Smooth muscle cell (in vitro differentiated cells): ENCODE measurements at regions not wholly inside any gene's neighbourhood (a gene's known extent, or its start where the extent isn't known, plus 50 kb on each side); places are given as distances from the start of the nearest gene placed in this dataset.
A peak's percentile ranks its signal among the peaks of the same experiment; 100 is the strongest.

ENCODE experiments used
- DNase-seq: peaks from one replicate; lab custom pipeline; 2025; ENCODE audit not compliant: unreplicated experiment; lab: John Stamatoyannopoulos, UW
- H2AFZ ChIP-seq: fragments of 200-600 bp; sonication (generic); 2 replicates; pipeline ENCODE4 v1.6.0; 2016; ENCODE audit warnings: antibody characterized with exemption, low read depth, mild to moderate bottlenecking
- H3F3A ChIP-seq: fragments of 200-600 bp; sonication (generic); 2 replicates; pipeline ENCODE4 v1.6.0; 2017; ENCODE audit warnings: antibody characterized with exemption, low read depth
- H3K27ac ChIP-seq: fragments of 200-600 bp; sonication (generic); 2 replicates; pipeline ENCODE4 v1.5.1; 2016; ENCODE audit warnings: low read depth, mild to moderate bottlenecking
- H3K27me3 ChIP-seq: fragments of 200-600 bp; sonication (generic); 2 replicates; pipeline ENCODE4 v1.6.1; 2016; ENCODE audit warnings: low read depth, mild to moderate bottlenecking
- H3K36me3 ChIP-seq: fragments of 200-600 bp; sonication (generic); 2 replicates; pipeline ENCODE4 v1.5.1; 2016; ENCODE audit warnings: low read depth
- H3K4me1 ChIP-seq: fragments of 200-600 bp; sonication (generic); 2 replicates; pipeline ENCODE4 v1.5.1; 2016; ENCODE audit warnings: low read depth
- H3K4me2 ChIP-seq: fragments of 200-600 bp; sonication (generic); 2 replicates; pipeline ENCODE4 v1.6.0; 2016; ENCODE audit warnings: mild to moderate bottlenecking
- H3K4me3 ChIP-seq: fragments of 200-600 bp; sonication (generic); 2 replicates; pipeline ENCODE4 v1.5.1; 2016; ENCODE audit warnings: mild to moderate bottlenecking
- H3K79me2 ChIP-seq: fragments of 200-600 bp; sonication (generic); 2 replicates; pipeline ENCODE4 v1.6.0; 2016; ENCODE audit warnings: low read depth, mild to moderate bottlenecking
- H3K9ac ChIP-seq: fragments of 200-600 bp; sonication (generic); 2 replicates; pipeline ENCODE4 v1.6.0; 2016; ENCODE audit warnings: low read depth
- H3K9me3 ChIP-seq: fragments of 200-600 bp; sonication (generic); replicated peaks from 2 replicates; pipeline ENCODE4 v1.5.1; 2016; ENCODE audit warnings: low read depth
- H4K20me1 ChIP-seq: fragments of 200-600 bp; sonication (generic); 2 replicates; pipeline ENCODE4 v1.6.0; 2016; ENCODE audit warnings: low read depth
- WGBS: methylation state at CpG from one replicate; pipeline ENCODE4 v1.1.7; 2016; ENCODE audit warnings: low lambda C conversion rate; 5-methylcytosine and 5-hydroxymethylcytosine counted together
- TF ChIP-seq, protein P1 (sequence below): fragments of 200-600 bp; sonication (generic); IDR thresholded peaks from 2 replicates; pipeline ENCODE4 v1.5.1; 2017; ENCODE audit warnings: borderline replicate concordance, mild to moderate bottlenecking, antibody characterized with exemption; ENCODE audit not compliant: insufficient read depth, poor library complexity, severe bottlenecking

DNA sequence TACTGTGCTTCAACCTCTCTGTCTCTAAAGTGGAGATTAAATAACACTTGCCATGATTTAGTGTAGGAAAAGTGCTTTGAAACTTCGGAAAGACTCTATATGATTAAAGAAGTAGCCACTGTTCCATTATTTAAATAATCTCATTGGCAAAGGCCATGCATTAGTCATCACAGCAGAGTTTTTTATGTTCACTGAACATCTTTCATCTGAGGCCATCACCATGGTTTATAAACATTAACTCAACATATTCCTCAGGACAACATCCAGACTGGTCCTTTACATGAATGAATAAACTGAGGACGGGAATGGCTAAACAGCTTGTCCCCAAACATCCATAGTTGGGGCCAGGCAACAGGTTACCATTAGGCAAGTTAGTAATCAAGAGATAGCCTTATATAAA, 124.6 kb upstream of the FRMD6 start:
- Histone ChIP-seq H3K36me3 (no peaks in the 10 kb centered on the region), H2AFZ (no peak overlapping the region), H3K9me3 (no peaks in the 10 kb centered on the region), H3K79me2 (no peaks in the 10 kb centered on the region), H3K9ac (no peak overlapping the region), H3K4me3 (no peak overlapping the region), H3K4me2 (peak overlapping the region; percentile 34), H4K20me1 (no peaks in the 10 kb centered on the region), H3K27ac (peak overlapping the region; percentile 65), H3K27me3 (no peaks in the 10 kb centered on the region), H3K4me1 (no peaks in the 10 kb centered on the region), H3F3A (peaks cover 13% of the 10 kb centered on the region)
- 37% methylated on average over 2 of the region's 2 CpGs for WGBS
- TF ChIP-seq, protein P1, sequence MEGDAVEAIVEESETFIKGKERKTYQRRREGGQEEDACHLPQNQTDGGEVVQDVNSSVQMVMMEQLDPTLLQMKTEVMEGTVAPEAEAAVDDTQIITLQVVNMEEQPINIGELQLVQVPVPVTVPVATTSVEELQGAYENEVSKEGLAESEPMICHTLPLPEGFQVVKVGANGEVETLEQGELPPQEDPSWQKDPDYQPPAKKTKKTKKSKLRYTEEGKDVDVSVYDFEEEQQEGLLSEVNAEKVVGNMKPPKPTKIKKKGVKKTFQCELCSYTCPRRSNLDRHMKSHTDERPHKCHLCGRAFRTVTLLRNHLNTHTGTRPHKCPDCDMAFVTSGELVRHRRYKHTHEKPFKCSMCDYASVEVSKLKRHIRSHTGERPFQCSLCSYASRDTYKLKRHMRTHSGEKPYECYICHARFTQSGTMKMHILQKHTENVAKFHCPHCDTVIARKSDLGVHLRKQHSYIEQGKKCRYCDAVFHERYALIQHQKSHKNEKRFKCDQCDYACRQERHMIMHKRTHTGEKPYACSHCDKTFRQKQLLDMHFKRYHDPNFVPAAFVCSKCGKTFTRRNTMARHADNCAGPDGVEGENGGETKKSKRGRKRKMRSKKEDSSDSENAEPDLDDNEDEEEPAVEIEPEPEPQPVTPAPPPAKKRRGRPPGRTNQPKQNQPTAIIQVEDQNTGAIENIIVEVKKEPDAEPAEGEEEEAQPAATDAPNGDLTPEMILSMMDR, result no peak
- DNase-seq, result no peak

DNA sequence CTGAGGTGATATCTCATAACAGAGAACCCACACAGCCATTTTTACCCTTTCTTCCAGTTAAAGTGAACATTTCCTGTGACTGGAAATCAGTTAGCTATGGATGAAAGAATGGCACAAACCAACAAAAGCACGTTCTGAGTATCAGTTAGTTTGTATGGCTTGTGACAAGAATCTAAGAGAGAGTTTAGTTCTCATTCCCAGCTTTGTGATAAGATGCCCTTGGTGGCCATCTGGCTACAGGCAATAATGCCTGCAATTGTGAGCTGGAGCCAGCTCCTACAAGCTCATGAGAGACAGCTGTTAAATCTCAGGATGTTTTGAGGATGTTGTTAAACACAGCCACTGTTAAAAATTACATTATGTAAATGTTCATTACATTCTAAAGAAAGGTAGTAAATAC, 122.0 kb upstream of the FRMD6 start:
- Histone ChIP-seq H3K27ac (no peak overlapping the region), H3K4me1 (peaks cover 5% of the 10 kb centered on the region), H3K4me2 (no peak overlapping the region), H3F3A (peaks cover 8% of the 10 kb centered on the region), H2AFZ (no peak overlapping the region), H3K27me3 (no peaks in the 10 kb centered on the region), H3K9me3 (no peaks in the 10 kb centered on the region), H4K20me1 (no peaks in the 10 kb centered on the region), H3K4me3 (no peak overlapping the region), H3K36me3 (no peaks in the 10 kb centered on the region), H3K9ac (no peak overlapping the region), H3K79me2 (no peaks in the 10 kb centered on the region)
- TF ChIP-seq, protein P1, result no peak
- no peak for DNase-seq
- WGBS, result 15% methylated on average over 1 of the region's 1 CpG

DNA sequence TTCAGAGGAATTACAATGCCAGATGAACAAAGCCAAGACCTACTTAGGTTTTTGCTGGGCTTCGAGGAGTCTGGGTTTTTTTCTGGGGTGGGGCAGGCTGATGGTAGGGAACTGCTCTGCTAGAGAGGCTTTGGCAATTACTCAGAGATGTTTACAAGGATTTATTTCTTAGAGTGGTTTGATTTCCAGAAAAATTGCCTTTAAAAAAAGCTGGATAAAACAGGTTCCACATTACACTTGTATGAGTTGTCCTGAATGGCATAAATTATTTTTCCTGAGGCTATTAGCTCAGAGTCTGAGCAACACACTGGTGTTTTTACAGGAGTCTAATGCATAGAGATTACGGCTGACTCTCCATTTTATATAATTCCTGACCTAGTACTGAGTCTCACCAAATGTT, 118.5 kb upstream of the FRMD6 start:
- H3K9ac ChIP-seq, result no peak overlapping the region
- H3K4me1 ChIP-seq, result peaks cover 5% of the 10 kb centered on the region
- H2AFZ ChIP-seq, result no peak overlapping the region
- no peaks in the 10 kb centered on the region for H3K79me2 ChIP-seq
- 26% methylated on average over 2 of the region's 2 CpGs for WGBS
- no peaks in the 10 kb centered on the region for H3K36me3 ChIP-seq
- DNase-seq, result no peak
- H3K9me3 ChIP-seq, result no peaks in the 10 kb centered on the region
- H3K4me3 ChIP-seq, result no peak overlapping the region
- H3K4me2 ChIP-seq, result peak overlapping the region; percentile 52
- TF ChIP-seq, protein P1, result no peak
- H3K27ac ChIP-seq, result peak overlapping the region; percentile 72
- no peaks in the 10 kb centered on the region for H4K20me1 ChIP-seq
- H3K27me3 ChIP-seq, result no peaks in the 10 kb centered on the region
- H3F3A ChIP-seq, result no peaks in the 10 kb centered on the region

DNA sequence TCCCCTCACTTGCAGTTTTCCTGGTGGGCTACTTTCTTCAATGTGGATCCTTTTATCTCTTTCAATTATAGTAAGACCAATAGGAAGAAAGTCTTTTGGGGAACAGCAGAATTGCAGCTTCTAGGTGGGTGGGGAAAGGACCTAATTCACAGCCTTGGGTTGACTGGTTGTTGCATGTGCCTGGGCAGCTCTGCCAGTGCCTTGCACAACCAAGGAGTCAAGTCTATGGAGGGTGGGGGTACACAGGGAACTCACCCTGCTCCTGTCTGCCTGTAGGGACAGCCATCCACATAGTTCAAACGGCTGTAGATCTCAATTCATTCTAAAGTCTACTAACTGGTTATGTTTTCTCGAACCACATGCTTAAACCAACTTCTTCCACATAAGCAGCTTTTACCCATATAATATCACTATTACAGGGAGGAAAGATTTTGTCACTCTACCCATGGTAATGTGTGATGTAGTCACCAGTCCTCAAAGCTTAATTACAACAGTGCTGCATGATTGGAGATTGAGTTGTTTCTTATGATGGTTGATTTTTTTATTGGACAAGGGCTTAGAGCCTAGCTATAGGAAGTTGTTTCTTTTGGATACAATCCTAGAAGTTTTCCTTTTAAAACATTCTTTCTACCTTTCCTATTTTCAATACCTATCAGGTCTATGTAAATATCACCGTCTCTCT, 117.7 kb upstream of the FRMD6 start:
- Histone ChIP-seq H3K9ac (peak overlapping the region; percentile 37), H2AFZ (no peak overlapping the region), H3K36me3 (no peaks in the 10 kb centered on the region), H3K4me1 (peaks cover 5% of the 10 kb centered on the region), H3K27ac (peak overlapping the region; percentile 72), H3K9me3 (no peaks in the 10 kb centered on the region), H3K4me3 (no peak overlapping the region), H4K20me1 (no peaks in the 10 kb centered on the region), H3K27me3 (no peaks in the 10 kb centered on the region), H3K79me2 (no peaks in the 10 kb centered on the region), H3K4me2 (peak overlapping the region; percentile 52), H3F3A (no peaks in the 10 kb centered on the region)
- DNase-seq, result no peak
- TF ChIP-seq, protein P1, result no peak
- 68% methylated on average over 3 of the region's 3 CpGs for WGBS
